GM23338 (cell line): ENCODE measurements at regions not wholly inside any gene's neighbourhood (a gene's known extent, or its start where the extent isn't known, plus 50 kb on each side); places are given as distances from the start of the nearest gene placed in this dataset.

Experiments
- CTCF ChIP-seq, 2 experiments: fragments of 200-600 bp in 1 of 2; sonication (generic) in 1 of 2; conservative IDR thresholded peaks; 2 replicates each; pipeline versions ENCODE4 v1.5.1 to v1.6.1; 2016 to 2017; ENCODE audit warnings: antibody characterized with exemption in 2 of 2, low read depth in 2 of 2, mild to moderate bottlenecking in 2 of 2, moderate library complexity in 1 of 2
- ZNF462 ChIP-seq: fragments of 250-450 bp; sonication (Bioruptor Pico); IDR thresholded peaks from 2 replicates; pipeline ENCODE4 v1.5.0; 2020; ENCODE audit warnings: mild to moderate bottlenecking, moderate library complexity

- TF ChIP-seq CTCF (conservative IDR thresholded peaks at IDR 0.05; ENCODE audit: low read depth in 2 of 2) (no peak), ZNF462 (CRISPR knock-in tag) (no peak)
Measured at GRCh38 chr6:134850721-134851305, 99.1 kb downstream of the ALDH8A1 start.
